ENCODE measurements at regions not wholly inside any gene's neighbourhood (a gene's known extent, or its start where the extent isn't known, plus 50 kb on each side); places are given as distances from the start of the nearest gene placed in this dataset.

DNA sequence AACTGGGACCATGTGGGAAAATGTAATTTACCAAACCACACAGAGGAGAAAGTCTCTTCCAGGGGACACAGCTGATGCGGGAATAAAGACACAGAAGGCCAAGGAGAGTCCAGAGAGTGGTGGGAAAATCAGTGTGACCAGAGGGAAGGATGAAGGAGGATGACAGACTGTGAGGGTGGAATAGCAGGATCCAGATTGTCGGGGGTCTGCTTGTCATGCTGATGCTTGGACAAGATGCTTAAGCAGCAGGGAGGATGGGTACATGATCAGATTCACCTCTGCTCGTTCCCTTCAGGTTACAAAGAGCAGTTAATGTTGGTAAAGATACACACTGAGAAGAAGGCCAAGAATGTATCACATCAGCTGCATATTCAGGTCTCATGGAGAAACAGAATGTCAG, 117.1 kb upstream of the ZNF644 start:
- Histone ChIP-seq H3K79me1 (ENCODE audit: low read depth, low read length) (no peaks in the 10 kb centered on the region), H2BK120ac (replicated peaks; ENCODE audit: low read depth, low read length) (no peak overlapping the region), H2BK5ac (ENCODE audit: low read depth, low read length) (no peak overlapping the region), H3K9me3 (ENCODE audit: insufficient read depth in 2 of 2, low read depth in 1 of 2, low read length in 1 of 2) (no peaks in the 10 kb centered on the region), H3K9ac (replicated peaks in 1 of 4; ENCODE audit: extremely low read depth in 1 of 4, low read depth in 3 of 4, low read length in 3 of 4) (no peak overlapping the region), H4K5ac (ENCODE audit: insufficient read length, low read depth, low read length) (no peak overlapping the region), H2BK12ac (ENCODE audit: low read depth, low read length) (peak overlapping the region; percentile 20; the same call in 1 of the 2 replicates), H3K23me2 (ENCODE audit: low read depth, low read length) (peaks cover 3% of the 10 kb centered on the region; the same call in 1 of the 2 replicates), H3K4me2 (ENCODE audit: insufficient read depth in 1 of 2, low read depth in 2 of 2, low read length in 2 of 2) (peak overlapping the region; percentile 26 to 67; a peak in 3 of 4 replicates), H3K27ac (ENCODE audit: low read depth, low read length) (no peak overlapping the region), H3K56ac (replicated peaks; ENCODE audit: insufficient read length, low read depth, low read length) (no peak overlapping the region), H3K27me3 (replicated peaks in 1 of 4; ENCODE audit: control insufficient read depth in 3 of 4, extremely low read depth in 1 of 4, insufficient read depth in 3 of 4, low read length in 3 of 4) (no peaks in the 10 kb centered on the region), H3K4me1 (replicated peaks in 1 of 4; ENCODE audit: control insufficient read depth in 3 of 4, insufficient read depth in 4 of 4, low read length in 3 of 4) (peaks cover 0 to 20% (median 9%) of the 10 kb centered on the region in 4 experiments; a peak in 6 of 7 replicates), H2AK5ac (ENCODE audit: low read depth, low read length) (no peak overlapping the region), H3K36me3 (ENCODE audit: control insufficient read depth in 2 of 4, insufficient read depth in 4 of 4, low read length in 3 of 4) (no peaks in the 10 kb centered on the region), H4K91ac (replicated peaks; ENCODE audit: insufficient read length, low read length) (no peak overlapping the region), H3K4me3 (ENCODE audit: extremely low read depth in 1 of 4, insufficient read depth in 2 of 4, low read depth in 3 of 4, low read length in 4 of 4) (no peak overlapping the region), H4K8ac (ENCODE audit: extremely low read depth, insufficient read depth, low read length) (no peak overlapping the region), H4K20me1 (replicated peaks in 1 of 2; ENCODE audit: control insufficient read depth in 1 of 2, insufficient read depth in 2 of 2, low read length in 2 of 2) (no peaks in the 10 kb centered on the region), H3K79me2 (ENCODE audit: control insufficient read depth in 1 of 2, insufficient read depth in 2 of 2, low read length in 2 of 2) (no peaks in the 10 kb centered on the region), H2BK20ac (ENCODE audit: low read length) (no peak overlapping the region), H2BK15ac (ENCODE audit: low read length) (no peak overlapping the region), H3K4ac (replicated peaks; ENCODE audit: insufficient read length, low read depth, low read length) (no peak overlapping the region), H3K18ac (ENCODE audit: extremely low read depth, low read length) (no peak overlapping the region; the same call in 1 of the 2 replicates), H3K23ac (ENCODE audit: insufficient read length) (no peak overlapping the region), H2AFZ (ENCODE audit: low read length) (no peak overlapping the region), H3K14ac (ENCODE audit: insufficient read length) (no peak overlapping the region)
- peak in 1 of 2 experiments; percentile 35 for DNase-seq (ENCODE audit: low read depth in 1 of 2, low spot score in 2 of 2)
- no peak for TF ChIP-seq TCF12 (IDR thresholded peaks at IDR 0.05; ENCODE audit: low read depth, low read length)
- 0 out of 2 replicates have a peak, but pooled peaks have one; percentile 2 for TF ChIP-seq TEAD4 (IDR thresholded peaks at IDR 0.05; ENCODE audit: low read depth, low read length)
- 33% methylated on average over 3 of the region's 3 CpGs; no CpG with 5 or more reads in 1 of the 2 experiments for whole genome bisulfite sequencing, 2 experiments (ENCODE audit: extremely low coverage in 1 of 2, insufficient coverage in 1 of 2, insufficient read length in 1 of 2, insufficient replicate concordance in 2 of 2, low coverage in 1 of 2, low lambda C conversion rate in 2 of 2, missing lambda C conversion rate in 1 of 2)
- CTCF ChIA-PET (ENCODE audit: partially characterized antibody) = interaction anchor here (0.7 to 1.3 kb wide), 3 partner anchors 10 to 18 kb away, joined by 3 read pairs; no protein-coding TSS in a partner anchor
- FAIRE-seq = peak; percentile 72
- POLR2A ChIA-PET (ENCODE audit: partially characterized antibody) = interaction anchor here (1.4 kb wide), 1 partner anchor 15 kb away, joined by 4 read pairs; no protein-coding TSS in a partner anchor

All from H1 (cell line).